IMR-90 (cell line): ENCODE measurements at regions not wholly inside any gene's neighbourhood (a gene's known extent, or its start where the extent isn't known, plus 50 kb on each side); places are given as distances from the start of the nearest gene placed in this dataset.

Experiments used
- ATAC-seq: fragments of 200-7000 bp; cut with Tn5 transposase; 2 replicates; pipeline ENCODE4 v1.9.1; 2020; ENCODE audit warnings: low read depth, mild to moderate bottlenecking, moderate library complexity
- BruUV-seq: library from RNA; stranded (reverse); fragments of 400-500 nt; replicated peaks from 2 replicates; lab custom pipeline; 2021; lab: Mats Ljungman, UMichigan
- CTCF ChIA-PET: fragments of 300-600 bp; formaldehyde crosslinking; extraction: SDS; loops from one replicate; lab custom pipeline; 2021; ENCODE audit warnings: antibody characterized with exemption; lab: Yijun Ruan, JAX
- POLR2A ChIA-PET: fragments of 300-600 bp; sonication (Branson Sonifier 250); formaldehyde crosslinking; loops from one replicate; lab custom pipeline; 2022; ENCODE audit warnings: antibody characterized with exemption; ENCODE audit not compliant: unreplicated experiment; lab: Charles Lee
- DNase-seq: peaks from one replicate; pipeline ENCODE4 v3.0.0; 2013
- H2AFZ ChIP-seq: replicated peaks from 2 replicates; pipeline ENCODE3; 2013; ENCODE audit warnings: low read length, mild to moderate bottlenecking; ENCODE audit not compliant: poor library complexity
- H2AK5ac ChIP-seq: 2 replicates; pipeline ENCODE4 v1.6.1; 2013; ENCODE audit warnings: low read depth, low read length, inconsistent platforms
- H2AK9ac ChIP-seq: replicated peaks from 2 replicates; pipeline ENCODE3; 2013; ENCODE audit warnings: mild to moderate bottlenecking, low read depth, low read length, moderate library complexity; ENCODE audit not compliant: poor library complexity
- H2BK120ac ChIP-seq: 2 replicates; pipeline ENCODE4 v1.6.1; 2013; ENCODE audit warnings: low read depth, low read length, inconsistent platforms
- H2BK15ac ChIP-seq: 3 replicates; pipeline ENCODE4 v1.6.1; 2013; ENCODE audit warnings: low read depth, low read length, inconsistent platforms
- H2BK20ac ChIP-seq: 2 replicates; pipeline ENCODE4 v1.6.1; 2013; ENCODE audit warnings: low read depth, mild to moderate bottlenecking, inconsistent platforms, low read length, moderate library complexity
- H2BK5ac ChIP-seq: 2 replicates; pipeline ENCODE4 v1.6.1; 2013; ENCODE audit warnings: mild to moderate bottlenecking, low read depth, low read length, inconsistent platforms; ENCODE audit not compliant: poor library complexity, severe bottlenecking
- H3K14ac ChIP-seq: replicated peaks from 2 replicates; pipeline ENCODE4 v1.6.1; 2013; ENCODE audit warnings: low read depth, low read length, inconsistent platforms
- H3K18ac ChIP-seq: 2 replicates; pipeline ENCODE4 v1.6.1; 2013; ENCODE audit warnings: low read depth, low read length, control low read depth
- H3K23ac ChIP-seq: 2 replicates; pipeline ENCODE4 v1.6.1; 2013; ENCODE audit warnings: low read depth, low read length, inconsistent platforms
- H3K27ac ChIP-seq: 2 replicates; pipeline ENCODE4 v1.5.1; 2013; ENCODE audit warnings: mild to moderate bottlenecking, control low read depth, low read length; ENCODE audit not compliant: insufficient read depth
- H3K27me3 ChIP-seq: 2 replicates; pipeline ENCODE4 v1.6.1; 2013; ENCODE audit warnings: low read length; ENCODE audit not compliant: control insufficient read depth, insufficient read depth
- H3K36me3 ChIP-seq: 2 replicates; pipeline ENCODE4 v1.6.1; 2013; ENCODE audit warnings: low read length, mixed read lengths; ENCODE audit not compliant: control insufficient read depth, insufficient read depth
- H3K4ac ChIP-seq: 2 replicates; pipeline ENCODE4 v1.6.1; 2013; ENCODE audit warnings: low read depth, low read length, inconsistent platforms
- H3K4me1 ChIP-seq: 2 replicates; pipeline ENCODE4 v1.6.1; 2013; ENCODE audit warnings: low read length, mixed read lengths; ENCODE audit not compliant: control insufficient read depth, insufficient read depth
- H3K4me2 ChIP-seq: 2 replicates; pipeline ENCODE4 v1.6.1; 2013; ENCODE audit warnings: low read depth, mild to moderate bottlenecking, control low read depth, low read length, moderate library complexity
- H3K4me3 ChIP-seq: 2 replicates; pipeline ENCODE4 v1.5.1; 2013; ENCODE audit warnings: low read depth, mild to moderate bottlenecking, control low read depth, low read length, moderate library complexity; ENCODE audit not compliant: insufficient read depth
- H3K56ac ChIP-seq: 2 replicates; pipeline ENCODE4 v1.6.1; 2013; ENCODE audit warnings: low read length, inconsistent platforms; ENCODE audit not compliant: insufficient read depth; ENCODE audit errors: extremely low read depth
- H3K79me1 ChIP-seq, 2 experiments: 2 replicates each; pipeline ENCODE4 v1.6.1; 2013; ENCODE audit warnings: low read length in 2 of 2, inconsistent platforms in 1 of 2, low read depth in 1 of 2
- H3K9ac ChIP-seq: 2 replicates; pipeline ENCODE4 v1.6.1; 2013; ENCODE audit warnings: low read depth, low read length, control low read depth
- H3K9me1 ChIP-seq: 2 replicates; pipeline ENCODE4 v1.6.1; 2013; ENCODE audit warnings: low read length, inconsistent platforms; ENCODE audit not compliant: insufficient read depth
- H3K9me3 ChIP-seq: 2 replicates; pipeline ENCODE4 v1.6.1; 2013; ENCODE audit warnings: low read length; ENCODE audit not compliant: control insufficient read depth, insufficient read depth
- H4K20me1 ChIP-seq: 2 replicates; pipeline ENCODE4 v1.6.1; 2013; ENCODE audit warnings: low read length, inconsistent platforms; ENCODE audit not compliant: insufficient read depth
- H4K5ac ChIP-seq: 2 replicates; pipeline ENCODE4 v1.6.1; 2013; ENCODE audit warnings: mild to moderate bottlenecking, low read depth, low read length, control low read depth
- H4K8ac ChIP-seq, 2 experiments: 2 replicates each; pipeline ENCODE4 v1.6.1; 2013; ENCODE audit warnings: low read depth in 2 of 2, low read length in 2 of 2, control low read depth in 1 of 2, inconsistent platforms in 1 of 2
- H4K91ac ChIP-seq: 2 replicates; pipeline ENCODE4 v1.6.1; 2013; ENCODE audit warnings: low read depth, low read length, inconsistent platforms; ENCODE audit not compliant: insufficient read depth
- SMC3 ChIP-seq: fragments of 150-350 bp; IDR thresholded peaks from 2 replicates; pipeline ENCODE4 v1.6.1; 2016; ENCODE audit warnings: low read depth, mild to moderate bottlenecking, antibody characterized with exemption, low read length, moderate library complexity
- WGBS, 2 experiments: methylation state at CpG; one replicate each; pipeline versions ENCODE4 v1.1.5 to v1.1.7; 2013; ENCODE audit warnings: missing lambda C conversion rate in 2 of 2; ENCODE audit not compliant: insufficient read length in 1 of 2; ENCODE audit errors: extremely low coverage in 2 of 2; 5-methylcytosine and 5-hydroxymethylcytosine counted together
- dilution Hi-C: fragments of 300-500 bp; cut with HindIII; formaldehyde crosslinking; loops from one replicate; pipeline ENCODE4 v1.14.3; 2018; ENCODE audit warnings: low sequenced_read_pairs; ENCODE audit not compliant: unreplicated experiment
- in situ Hi-C: fragments of 300-500 bp; cut with MboI; formaldehyde crosslinking; loops from 3 replicates; pipeline ENCODE4 v1.14.3; 2019; ENCODE audit warnings: low sequenced_read_pairs, inconsistent platforms, mixed read lengths
- intact Hi-C: fragments of 100-400 bp; cut with micrococcal nuclease; formaldehyde crosslinking; loops from 2 replicates; pipeline ENCODE4 v1.10.0; 2022

- dilution Hi-C loops = no loop called here
- ATAC-seq = no peak
These were observed 98.2 kb downstream of the NDFIP1 start for GRCh38 chr5:142206801-142207200.

More at GRCh38 chr5:142206801-142207200, 98.2 kb downstream of the NDFIP1 start:
- Histone ChIP-seq H2AK9ac (no peak overlapping the region), H4K5ac (no peak overlapping the region), H3K4ac (no peak overlapping the region), H3K27ac (no peak overlapping the region), H2BK20ac (no peak overlapping the region), H3K4me2 (no peak overlapping the region), H4K20me1 (no peaks in the 10 kb centered on the region), H3K4me1 (no peaks in the 10 kb centered on the region; the same call in 1 of the 2 replicates), H3K9me3 (no peaks in the 10 kb centered on the region), H3K27me3 (no peaks in the 10 kb centered on the region), H3K14ac (no peak overlapping the region; the same call in 1 of the 2 replicates), H2AK5ac (no peak overlapping the region), H2BK5ac (no peak overlapping the region), H4K8ac (no peak overlapping the region), H3K79me1 (peaks cover 0 to 3% of the 10 kb centered on the region in 2 experiments; a peak in 1 of 4 replicates), H4K91ac (no peak overlapping the region), H3K36me3 (no peaks in the 10 kb centered on the region), H2BK15ac (no peak overlapping the region), H3K56ac (no peak overlapping the region), H3K4me3 (no peak overlapping the region), H2BK120ac (no peak overlapping the region), H3K18ac (no peak overlapping the region), H3K9me1 (peaks cover 10% of the 10 kb centered on the region), H2AFZ (no peak overlapping the region), H3K9ac (no peak overlapping the region), H3K23ac (no peak overlapping the region)
- intact Hi-C loops = no loop called here
- no TSS peak for BruUV-seq
- ChIA-PET POLR2A (no interaction called here), CTCF (no interaction called here)
- WGBS, 2 experiments = no CpG with 5 or more reads among the region's 2 CpGs
- in situ Hi-C loops = no loop called here
- TF ChIP-seq SMC3 = no peak
- DNase-seq = no peak
